SU-DHL-6 (cell line): ENCODE measurements at regions not wholly inside any gene's neighbourhood (a gene's known extent, or its start where the extent isn't known, plus 50 kb on each side); places are given as distances from the start of the nearest gene placed in this dataset.

Experiments
- EZH2phosphoT487 ChIP-seq: fragments of 200-600 bp; sonication (generic), shearing (Covaris generic); conservative IDR thresholded peaks from 2 replicates; pipeline ENCODE4 v1.6.1; 2018; ENCODE audit warnings: mild to moderate bottlenecking, antibody characterized with exemption, low read length, moderate library complexity, mixed read lengths
- TF ChIP-seq, protein P1 (sequence below): fragments of 200-600 bp; sonication (generic); IDR thresholded peaks from one replicate; pipeline ENCODE4 v1.5.1; 2017; ENCODE audit warnings: antibody characterized with exemption, mild to moderate bottlenecking, low read length, moderate library complexity; ENCODE audit not compliant: insufficient read depth, poor library complexity, severe bottlenecking

DNA sequence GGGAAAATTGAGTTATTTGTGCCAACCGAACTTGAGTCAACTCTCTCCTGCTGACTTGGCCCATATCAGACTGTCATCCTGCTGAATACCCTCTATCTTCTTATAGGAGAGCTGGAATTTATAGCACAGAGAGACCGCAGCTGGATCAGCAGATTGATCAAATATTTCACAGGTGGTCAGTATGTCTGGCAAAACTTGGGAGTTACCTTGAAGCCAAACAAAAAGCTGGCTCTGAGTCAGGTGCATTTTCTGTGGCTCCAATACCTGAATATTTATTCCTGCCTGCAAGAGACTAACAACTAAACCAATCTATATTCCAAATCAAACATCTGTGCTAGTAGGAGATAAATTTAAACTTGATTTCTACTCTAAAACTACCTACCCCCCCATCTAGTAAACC is 752.1 kb upstream of the ALCAM start:
- TF ChIP-seq, protein P1, sequence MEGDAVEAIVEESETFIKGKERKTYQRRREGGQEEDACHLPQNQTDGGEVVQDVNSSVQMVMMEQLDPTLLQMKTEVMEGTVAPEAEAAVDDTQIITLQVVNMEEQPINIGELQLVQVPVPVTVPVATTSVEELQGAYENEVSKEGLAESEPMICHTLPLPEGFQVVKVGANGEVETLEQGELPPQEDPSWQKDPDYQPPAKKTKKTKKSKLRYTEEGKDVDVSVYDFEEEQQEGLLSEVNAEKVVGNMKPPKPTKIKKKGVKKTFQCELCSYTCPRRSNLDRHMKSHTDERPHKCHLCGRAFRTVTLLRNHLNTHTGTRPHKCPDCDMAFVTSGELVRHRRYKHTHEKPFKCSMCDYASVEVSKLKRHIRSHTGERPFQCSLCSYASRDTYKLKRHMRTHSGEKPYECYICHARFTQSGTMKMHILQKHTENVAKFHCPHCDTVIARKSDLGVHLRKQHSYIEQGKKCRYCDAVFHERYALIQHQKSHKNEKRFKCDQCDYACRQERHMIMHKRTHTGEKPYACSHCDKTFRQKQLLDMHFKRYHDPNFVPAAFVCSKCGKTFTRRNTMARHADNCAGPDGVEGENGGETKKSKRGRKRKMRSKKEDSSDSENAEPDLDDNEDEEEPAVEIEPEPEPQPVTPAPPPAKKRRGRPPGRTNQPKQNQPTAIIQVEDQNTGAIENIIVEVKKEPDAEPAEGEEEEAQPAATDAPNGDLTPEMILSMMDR = no peak
- no peak for TF ChIP-seq EZH2phosphoT487
